ENCODE measurements at regions not wholly inside any gene's neighbourhood (a gene's known extent, or its start where the extent isn't known, plus 50 kb on each side); places are given as distances from the start of the nearest gene placed in this dataset.

DNA sequence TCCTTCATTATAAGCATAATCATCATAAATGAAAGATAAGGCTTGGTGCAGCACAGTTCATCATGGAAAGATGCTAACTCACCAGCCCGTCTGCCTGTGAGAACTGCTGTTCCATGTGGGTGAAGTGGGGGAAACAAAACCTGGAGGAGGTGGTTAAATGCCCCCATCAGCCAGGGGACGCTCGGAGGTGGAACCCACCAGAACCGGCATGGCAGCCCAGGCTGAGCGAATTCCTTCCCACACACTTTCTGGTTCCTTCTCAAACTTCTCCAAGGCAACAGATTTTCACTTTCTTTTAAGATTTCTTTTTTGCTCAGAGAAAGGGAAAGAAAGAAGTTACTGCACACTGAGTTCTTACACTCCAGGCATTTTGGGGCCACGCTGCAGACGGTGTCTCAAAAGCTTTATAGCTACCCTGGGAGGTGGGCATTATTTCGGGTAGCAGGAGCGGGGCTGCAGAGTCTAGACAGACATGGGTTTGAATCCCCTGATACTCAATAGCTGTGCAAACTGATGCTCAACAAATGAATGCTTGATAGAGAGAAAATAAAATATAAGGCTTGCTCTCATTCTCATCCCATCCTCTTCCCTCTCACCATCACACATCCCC, 190.7 kb downstream of the BCL11B start:
- DNase-seq (ENCODE audit: low spot score), result no peak

GRCh38 chr14:99081880-99082279, 190.1 kb downstream of the BCL11B start:
- no peak for DNase-seq (ENCODE audit: low spot score)

DNA sequence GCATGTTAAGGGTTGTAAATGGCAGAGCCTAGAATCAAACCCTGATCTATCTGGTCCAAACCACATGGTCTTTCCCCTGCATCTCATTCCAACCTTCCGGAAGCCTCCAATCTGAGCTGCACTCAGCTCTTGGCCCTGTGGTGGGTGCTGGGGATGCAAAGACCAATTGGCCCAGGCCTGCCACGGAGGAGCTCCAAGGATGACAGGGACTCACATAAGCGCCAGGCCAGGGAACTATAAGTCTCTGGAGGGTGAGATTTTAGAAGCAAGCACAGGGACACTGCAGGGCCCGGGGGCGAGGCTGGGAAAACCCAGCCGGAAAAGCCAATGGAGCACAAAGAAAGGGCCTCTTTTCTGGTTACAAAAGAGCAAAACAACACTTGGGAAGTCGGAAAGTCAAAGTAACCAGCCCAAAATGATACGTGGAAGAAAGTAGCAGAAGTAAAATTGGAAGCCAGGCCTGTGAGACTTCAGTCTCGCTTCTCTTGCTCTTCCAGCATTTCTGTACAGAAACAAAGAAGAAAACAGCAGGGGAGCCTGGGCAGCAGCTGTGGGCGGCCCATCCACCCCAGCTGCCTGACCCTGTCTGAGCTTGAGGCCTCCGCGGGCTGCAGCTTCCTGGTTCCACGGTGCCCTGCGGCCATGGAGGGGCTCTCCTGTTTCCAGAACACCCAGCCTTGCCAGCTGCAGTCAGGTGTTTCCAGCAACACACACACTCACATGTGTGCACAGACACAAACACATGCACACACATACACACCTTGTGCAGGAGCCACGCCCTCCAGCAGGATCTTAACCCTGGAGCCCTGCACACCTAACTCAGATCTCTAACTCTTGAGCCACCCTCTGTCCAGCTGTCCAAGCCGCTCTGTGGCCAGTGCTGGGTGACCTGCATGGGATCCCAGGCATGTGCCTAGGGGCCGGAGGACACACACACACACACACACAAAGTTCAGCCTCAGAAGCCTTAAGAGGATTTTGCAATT, 178.2 kb downstream of the BCL11B start:
- DNase-seq (ENCODE audit: low spot score), result no peak

- DNase-seq (ENCODE audit: low spot score), result no peak
These were observed 177.1 kb downstream of the BCL11B start for GRCh38 chr14:99094901-99095300.

- no peak for DNase-seq (ENCODE audit: low spot score)
These were observed 176.6 kb downstream of the BCL11B start for GRCh38 chr14:99095369-99095768.

- DNase-seq (ENCODE audit: low spot score), result no peak
These were observed 173.8 kb downstream of the BCL11B start for GRCh38 chr14:99098199-99098598.

GRCh38 chr14:99099051-99099787, 172.8 kb downstream of the BCL11B start:
- no peak for DNase-seq (ENCODE audit: low spot score)

- DNase-seq (ENCODE audit: low spot score), result no peak
These were observed 171.3 kb downstream of the BCL11B start for GRCh38 chr14:99100497-99101270.

DNA sequence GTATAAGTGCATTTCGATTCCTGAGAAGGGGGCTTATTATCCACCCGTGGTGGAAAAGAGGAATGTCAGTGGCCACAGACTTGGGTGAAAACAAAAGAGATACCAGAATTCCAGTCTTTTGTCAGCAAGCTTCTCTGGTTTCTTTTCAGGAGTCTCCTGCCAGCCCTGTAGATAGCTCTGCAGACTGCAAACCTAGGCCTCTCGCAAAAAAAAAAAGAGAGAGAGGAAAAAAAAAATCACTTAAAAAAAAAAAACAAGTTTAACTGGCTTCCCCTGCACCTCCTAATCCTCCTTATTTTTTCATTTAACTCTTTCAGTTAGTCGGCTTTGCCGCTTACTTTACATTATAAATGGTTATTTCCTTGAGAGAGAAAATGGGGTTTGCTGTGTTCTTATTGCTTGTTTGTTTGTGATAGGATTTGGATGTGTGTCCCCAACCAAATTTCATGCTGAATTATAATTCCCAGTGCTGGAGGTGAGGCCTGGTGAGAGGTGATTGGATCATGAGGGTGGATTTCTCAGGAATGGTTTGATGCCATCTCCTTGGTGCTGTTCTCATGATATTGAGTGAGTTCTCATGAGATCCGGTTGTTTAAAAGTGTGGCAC, 170.0 kb downstream of the BCL11B start:
- no peak for DNase-seq (ENCODE audit: low spot score)

DNA sequence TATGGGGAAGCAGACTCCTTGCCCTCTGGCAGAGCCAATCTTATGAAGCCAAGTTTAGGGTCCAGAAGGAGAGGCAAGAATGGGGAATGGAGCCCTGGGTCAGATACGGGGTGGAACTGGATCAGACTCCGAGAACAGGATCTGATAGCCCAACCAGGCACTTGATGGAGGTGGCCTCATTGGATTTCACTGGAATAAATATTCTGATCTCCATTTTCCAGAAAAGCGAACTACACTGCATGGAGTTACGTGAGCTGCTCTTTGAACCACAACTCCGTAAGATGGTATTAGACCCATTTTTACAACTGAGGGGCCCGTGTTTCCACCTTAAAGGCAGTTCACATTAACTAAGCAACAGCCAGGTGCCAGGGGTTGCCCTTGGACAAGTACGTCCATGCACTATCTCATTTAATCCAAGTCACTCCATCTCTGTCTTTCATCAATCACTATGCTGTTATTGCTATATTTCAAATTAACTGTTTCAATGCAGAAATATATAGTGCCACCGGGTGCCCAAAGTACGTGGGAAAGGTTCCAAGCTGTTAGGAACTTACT, 155.2 kb downstream of the BCL11B start:
- DNase-seq (ENCODE audit: low spot score), result no peak

- DNase-seq (ENCODE audit: low spot score), result no peak
These were observed 154.3 kb downstream of the BCL11B start for GRCh38 chr14:99117671-99118045.

DNA sequence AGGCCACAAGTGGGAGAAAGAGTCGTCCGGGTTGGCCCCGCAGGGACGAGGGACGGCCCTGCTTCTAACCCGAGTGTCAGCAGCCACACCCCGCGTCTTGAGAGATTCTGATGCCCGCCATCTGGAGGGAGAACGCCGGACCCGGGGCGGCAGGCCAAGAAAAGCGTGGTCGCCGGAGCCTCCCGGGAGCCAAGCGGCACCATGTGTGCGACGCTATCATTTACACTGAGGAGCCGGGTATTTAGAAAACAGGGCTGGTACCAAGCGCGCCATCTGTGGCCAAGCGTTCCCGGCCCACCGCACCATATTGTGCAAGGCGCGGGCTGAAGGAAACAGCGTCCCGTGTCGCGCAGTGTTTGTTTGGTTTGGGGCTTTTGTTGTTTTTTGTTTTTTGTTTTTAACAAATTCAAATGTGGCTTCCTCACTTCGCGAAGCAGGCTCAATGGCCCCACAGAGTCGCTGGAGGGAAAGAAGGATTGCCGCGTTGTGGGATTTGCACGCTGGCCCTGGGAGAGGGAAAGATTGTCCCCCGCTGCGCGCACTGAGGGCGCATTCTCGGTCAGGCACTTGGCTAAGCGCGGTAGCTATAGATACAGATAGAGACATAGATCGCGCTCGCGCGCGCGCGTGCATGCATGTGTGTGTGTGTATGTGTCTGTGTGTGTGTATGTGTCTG, 153.8 kb downstream of the BCL11B start:
- no peak for DNase-seq (ENCODE audit: low spot score)

GRCh38 chr14:99118946-99119345, 153.1 kb downstream of the BCL11B start:
- no peak for DNase-seq (ENCODE audit: low spot score)
